Embryonic facial prominence (tissue), 1 donor: ENCODE measurements at regions not wholly inside any gene's neighbourhood (a gene's known extent, or its start where the extent isn't known, plus 50 kb on each side); places are given as distances from the start of the nearest gene placed in this dataset.
"Not testable (repeated sequence)": the region's sequence is repeated elsewhere in the genome, so short reads cannot be mapped to it uniquely, and the experiment has no call there.

Experiments used
- DNase-seq: peaks from one replicate; pipeline ENCODE4 v3.0.0-alpha.2; 2016; ENCODE audit errors: extremely low spot score

- DNase-seq, result no peak
Observed at GRCh38 chr3:174540116-174540908, 318.8 kb upstream of the NAALADL2 start.

- DNase-seq, result no peak
Observed at GRCh38 chr3:174541708-174542315, 317.3 kb upstream of the NAALADL2 start.

DNA sequence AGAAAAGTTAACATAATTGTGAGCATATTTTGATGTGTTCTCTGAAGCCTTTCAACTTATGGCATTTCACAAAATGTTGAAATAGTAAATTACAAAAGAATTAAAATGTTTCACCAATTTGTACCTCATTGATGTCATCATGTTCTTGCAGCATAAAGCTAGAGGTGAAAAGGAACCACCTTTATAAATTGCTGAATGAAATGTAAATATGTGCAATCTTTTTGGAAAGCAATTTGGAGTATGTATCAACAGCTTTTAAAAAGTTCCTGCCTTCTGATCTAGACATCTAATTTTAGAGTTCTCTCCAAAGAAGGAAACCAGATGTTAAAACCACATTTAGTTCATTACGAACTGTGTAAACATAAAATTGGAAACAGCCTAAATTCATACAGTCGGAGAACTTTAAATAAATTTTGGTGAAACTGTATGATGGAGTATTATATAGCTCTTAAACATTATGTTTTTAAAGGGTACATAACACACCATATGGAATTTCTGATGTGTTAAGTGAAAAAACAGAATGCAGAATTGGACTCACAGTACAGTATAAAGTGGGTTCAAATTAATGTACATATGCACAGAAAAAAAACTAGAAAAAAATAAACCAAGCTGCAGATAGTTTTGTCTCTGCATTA lies 311.2 kb upstream of the NAALADL2 start:
- no peak for DNase-seq

GRCh38 chr3:174548841-174549623 lies 310.1 kb upstream of the NAALADL2 start:
- DNase-seq, result no peak

DNA sequence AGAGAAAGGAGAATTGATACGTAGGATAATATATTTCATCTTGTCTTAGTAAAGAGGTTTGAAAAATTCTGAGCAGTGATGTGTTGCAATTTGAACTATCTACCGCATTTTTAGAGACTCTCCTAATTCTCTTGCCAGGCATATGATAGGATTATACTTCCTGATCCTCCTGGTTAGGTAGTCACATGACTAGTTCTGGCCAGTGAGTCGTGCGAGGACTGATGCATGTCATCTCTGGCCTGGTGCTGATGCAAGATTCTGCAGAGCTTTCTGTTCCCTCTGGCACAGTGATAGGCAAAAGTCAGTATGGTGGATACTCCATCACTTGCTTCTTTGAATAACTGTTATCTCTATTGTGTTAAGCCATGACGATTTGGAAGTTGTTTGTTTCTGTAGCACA lies 277.6 kb upstream of the NAALADL2 start:
- DNase-seq, result no peak

DNA sequence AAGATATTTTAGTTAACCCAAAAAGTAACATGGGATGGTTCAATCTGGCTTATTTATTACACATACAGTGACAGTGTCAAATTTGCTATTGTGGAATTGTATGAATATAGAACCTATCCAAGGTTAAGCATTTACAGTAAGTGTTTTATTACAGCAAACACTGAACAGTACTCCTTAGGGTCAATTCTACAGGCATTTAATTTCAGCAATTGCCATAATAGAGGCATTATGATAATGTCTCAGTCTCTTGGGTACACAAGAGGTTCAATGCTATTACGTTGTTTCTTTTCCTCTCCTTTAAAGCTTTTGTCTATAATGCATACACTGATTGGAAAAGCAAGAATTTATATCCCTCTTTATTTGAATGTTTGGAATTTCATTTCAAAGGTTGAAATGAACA lies 275.7 kb upstream of the NAALADL2 start:
- DNase-seq, result no peak

DNA sequence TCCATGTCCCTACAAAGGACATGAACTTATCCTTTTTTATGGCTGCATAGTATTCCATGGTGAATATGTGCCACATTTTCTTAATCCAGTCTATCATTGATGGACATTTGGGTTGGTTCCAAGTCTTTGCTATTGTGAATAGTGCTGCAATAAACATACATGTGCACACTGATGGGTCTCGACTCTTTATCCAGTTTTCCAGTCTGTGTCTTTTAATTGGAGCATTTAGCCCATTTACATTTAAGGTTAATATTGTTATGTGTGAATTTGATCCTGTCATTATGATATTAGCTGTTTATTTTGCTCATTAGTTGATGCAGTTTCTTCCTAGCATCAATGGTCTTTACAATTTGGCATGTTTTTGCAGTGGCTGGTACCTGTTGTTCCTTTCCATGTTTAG lies 272.0 kb upstream of the NAALADL2 start:
- not testable (repeated sequence) for DNase-seq

DNA sequence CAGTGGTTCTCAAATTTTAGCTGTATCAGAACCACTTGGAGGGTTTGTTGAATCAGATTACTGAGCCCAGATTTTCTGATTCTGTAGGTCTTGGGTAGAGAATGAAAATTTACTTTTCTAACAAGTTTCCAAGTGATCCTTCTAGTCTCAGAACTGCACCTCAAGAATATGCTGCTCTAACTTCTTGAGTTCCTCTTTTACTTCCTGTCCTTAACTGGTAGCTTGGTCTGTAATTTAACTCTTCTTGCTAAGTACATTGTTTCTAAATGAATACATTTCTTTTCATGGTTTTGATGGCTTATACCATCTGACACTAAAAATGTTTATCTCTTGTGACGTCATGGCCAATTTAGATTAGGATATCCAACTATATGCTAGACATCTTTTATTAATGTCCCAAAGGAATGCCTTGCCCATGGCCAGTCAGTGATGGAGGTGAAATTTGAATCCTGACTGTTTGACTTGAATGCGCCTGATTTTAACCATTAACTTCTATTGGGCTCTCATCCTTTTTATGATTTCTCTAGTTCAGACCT lies 262.6 kb upstream of the NAALADL2 start:
- no peak for DNase-seq

DNA sequence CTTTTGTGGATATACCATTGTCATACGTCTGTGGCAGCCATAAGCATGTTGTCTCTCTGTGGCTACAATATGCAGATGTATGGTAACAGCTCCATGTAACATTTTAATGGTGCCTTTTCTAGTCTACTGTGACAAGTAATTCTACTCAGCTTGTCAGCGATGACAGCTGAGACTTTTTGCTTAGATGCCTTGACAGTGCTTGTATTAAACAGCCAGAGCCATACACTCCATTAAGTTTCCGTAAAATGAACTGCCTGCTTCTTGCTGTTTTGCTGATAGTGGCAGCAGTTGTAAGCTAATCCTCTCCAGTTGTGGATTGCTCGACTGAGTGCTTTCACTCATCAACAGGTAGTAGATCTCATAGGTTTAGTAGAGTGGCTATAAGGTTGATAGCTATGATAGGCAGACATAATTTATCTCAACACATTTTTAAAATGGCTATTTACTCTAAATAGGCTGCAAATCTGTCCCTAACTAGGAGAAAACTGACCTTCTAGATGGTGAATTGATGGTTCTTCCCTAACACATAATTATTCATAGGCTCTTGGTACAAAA lies 260.2 kb upstream of the NAALADL2 start:
- DNase-seq, result no peak

DNA sequence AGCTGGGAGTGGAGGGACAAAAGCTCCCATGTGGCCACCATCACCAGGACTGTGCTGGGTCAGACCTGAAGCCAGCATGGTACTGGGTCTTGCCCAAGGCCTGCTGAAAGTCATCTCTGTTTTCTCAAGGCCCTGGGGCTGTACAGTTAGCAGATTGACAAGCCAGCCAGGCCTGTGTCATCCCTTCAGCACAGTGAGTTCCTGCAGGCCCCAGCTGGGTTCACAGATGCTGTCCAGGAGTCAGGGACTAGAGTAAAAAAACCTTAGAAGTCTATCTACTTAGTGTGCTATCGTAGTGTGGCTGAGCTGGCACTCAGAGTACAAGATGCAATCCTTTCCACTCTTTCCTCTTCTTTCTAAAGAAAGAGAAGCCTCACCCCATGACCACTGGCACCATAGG lies 246.0 kb upstream of the NAALADL2 start:
- no peak for DNase-seq

DNA sequence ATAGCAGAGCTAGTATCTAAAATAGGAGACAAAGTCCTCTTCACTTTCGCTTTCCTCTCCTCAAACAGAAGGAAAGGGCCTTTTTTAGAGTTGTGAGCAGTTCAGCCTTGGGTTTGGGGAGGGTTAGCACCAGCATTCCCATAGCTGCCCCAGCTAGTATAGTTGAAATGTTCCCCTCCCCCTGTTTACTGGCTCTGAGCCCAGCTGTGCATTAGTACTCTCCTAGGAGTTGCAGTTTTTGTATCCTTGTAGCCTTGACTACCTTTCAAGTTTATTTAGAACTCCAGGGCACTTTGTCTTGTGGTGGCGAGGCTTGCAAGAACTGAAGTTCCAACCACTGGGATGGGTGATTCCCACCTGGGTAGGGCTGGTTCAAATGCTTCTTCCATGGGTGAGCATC lies 245.1 kb upstream of the NAALADL2 start:
- no peak for DNase-seq

DNA sequence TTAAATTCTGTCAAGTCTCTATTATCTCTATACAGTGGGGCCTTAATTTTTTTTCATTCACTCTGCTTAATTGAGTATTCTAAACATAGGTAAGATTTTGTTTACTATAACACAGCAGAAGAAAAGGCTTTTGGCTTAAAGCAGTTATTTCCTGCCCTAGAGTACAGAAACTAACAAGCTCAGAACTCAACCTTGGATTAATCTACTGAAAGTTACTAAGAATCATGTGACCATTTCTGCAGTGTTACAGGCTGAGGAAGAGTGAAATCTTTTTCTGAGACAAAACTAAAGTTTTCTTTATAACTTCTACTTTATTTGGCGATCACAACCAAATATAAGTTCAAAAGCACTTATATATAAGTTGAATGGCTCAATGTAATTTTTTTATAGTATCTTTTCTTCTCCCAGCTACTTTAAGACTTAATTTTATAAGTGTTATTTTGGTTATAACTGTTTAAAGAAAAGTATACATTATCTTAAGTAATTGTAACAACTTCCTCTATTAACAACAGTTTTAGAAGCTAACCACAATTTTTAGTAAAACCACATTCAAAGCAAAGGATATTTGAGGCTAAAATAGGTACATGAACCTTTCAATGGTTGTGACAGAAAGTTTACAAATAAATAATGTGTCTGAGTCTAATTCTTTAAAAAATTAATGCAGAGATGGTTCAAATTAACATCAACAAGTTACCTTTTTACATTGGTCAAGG lies 240.6 kb upstream of the NAALADL2 start:
- no peak for DNase-seq

DNA sequence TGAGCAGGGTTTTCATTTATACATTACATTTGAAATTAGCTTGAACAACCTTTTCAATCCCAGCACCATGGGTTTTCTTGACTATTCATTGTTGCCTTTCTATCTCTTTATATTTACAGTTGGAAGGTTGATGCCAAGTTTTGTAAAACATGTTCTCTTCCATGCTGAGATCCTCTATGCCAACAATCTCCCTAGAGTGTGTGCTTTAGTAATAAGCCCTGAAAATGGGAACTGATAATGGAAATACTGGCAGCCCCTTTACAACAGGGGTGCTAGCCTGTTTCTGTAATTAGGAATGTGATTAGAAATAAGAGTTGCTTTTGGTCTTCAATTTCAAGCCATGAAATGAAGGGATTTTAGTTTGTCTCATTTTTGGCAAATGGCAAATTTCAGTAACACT lies 239.9 kb upstream of the NAALADL2 start:
- DNase-seq, result no peak

- no peak for DNase-seq
Observed at GRCh38 chr3:174620138-174620537, 239.0 kb upstream of the NAALADL2 start.

DNA sequence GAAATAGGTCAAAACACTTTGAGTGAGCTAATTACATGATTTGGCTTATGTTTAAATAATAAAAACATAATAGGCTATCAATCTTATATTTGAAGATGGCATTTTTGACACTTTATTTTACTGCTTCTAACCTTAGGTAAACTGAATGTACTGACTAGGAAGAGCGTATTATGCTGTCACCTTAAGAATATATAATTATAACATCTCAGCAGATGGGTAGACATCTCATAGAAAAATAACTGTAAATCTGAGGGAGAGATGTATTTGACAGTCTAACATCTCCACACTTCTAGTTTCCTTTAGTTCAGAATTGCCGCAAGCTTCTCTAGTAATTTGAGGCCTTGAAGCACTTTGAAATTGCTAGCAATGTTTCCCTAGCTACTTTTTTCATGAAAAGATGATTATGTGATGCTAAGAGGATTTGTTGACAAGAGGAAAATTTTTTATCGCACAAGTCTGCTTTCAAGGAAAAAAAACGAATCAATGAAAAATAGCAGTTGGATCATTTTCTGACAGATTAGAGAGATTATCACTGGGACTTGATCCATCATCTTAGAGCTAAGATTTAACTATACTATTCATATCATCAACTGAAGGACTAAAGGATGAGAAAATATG lies 238.2 kb upstream of the NAALADL2 start:
- no peak for DNase-seq

DNA sequence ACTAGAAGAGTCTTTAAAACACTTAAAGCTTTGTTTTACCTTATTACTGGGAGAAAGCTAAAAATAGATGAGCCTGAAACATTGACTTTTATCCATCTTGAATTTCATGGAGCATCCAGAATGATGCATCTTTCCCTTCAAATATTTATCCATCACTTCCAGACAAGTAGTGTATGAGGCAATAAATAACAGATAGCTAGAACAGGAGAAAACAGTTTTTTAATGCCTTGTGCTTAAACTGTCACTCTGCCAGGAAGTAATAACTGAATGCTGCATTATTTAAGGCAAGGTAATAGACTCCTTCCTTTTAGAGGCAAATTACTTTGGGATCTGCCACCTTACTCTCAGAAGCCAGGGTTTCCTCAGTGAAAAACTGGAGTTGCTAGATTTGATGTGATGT lies 225.8 kb upstream of the NAALADL2 start:
- no peak for DNase-seq

DNA sequence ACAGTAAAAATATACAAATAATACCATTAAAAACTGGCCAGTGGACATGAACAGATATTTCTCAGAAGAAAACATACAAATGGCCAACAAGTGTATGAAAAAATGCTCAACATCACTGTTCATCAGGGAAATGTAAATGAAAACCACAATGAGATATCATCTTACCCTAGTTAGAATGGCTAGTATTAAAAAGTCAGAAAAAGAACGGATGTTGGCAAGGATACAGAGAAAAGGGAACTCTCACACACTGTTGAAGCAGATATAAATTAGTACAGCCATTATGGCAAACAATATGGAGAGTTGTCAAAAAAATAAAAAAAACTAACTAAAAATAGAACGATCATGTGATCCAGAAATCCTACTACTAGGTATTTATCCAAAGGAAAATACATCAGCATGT lies 222.7 kb upstream of the NAALADL2 start:
- DNase-seq, result no peak

DNA sequence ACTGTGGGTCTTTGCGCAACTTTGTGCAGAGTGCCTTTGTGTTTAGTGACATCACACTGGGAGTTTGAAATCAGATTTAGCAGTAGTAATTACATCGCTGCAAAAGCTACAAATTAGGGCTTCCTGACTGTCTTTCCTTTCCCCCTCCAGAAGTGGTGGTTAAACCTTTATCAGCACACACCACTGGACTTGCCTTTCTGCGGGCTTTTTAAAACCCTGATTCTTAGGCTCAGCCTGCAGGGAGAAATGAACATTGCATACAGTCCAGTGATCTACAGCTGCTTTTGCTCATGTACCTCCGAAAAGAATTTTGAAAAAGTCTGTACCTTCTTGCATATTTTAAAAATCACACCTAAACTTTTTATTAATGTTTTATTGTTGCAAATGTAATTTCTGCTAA lies 219.7 kb upstream of the NAALADL2 start:
- no peak for DNase-seq

GRCh38 chr3:174639970-174640369 lies 219.2 kb upstream of the NAALADL2 start:
- no peak for DNase-seq

GRCh38 chr3:174640932-174641331 lies 218.2 kb upstream of the NAALADL2 start:
- DNase-seq, result no peak

DNA sequence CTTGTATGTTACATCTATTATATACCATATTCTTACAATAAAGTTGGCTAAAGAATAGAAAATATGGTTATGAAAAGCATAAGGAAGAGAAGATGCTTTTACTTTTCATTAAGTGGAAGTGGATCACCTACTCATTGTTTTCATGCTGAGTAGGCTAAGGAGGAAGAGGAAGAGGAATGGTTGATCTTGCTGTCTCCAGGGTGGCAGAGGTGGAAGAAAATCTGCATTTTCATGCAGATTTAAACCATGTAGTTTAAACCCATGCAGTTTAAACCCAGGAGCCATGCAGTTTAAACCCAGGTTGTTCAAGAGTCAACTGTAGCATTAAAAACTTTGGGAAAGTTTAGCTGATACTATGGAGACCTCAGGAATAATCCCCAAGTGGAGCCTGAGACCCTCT lies 214.8 kb upstream of the NAALADL2 start:
- no peak for DNase-seq
